NCI-H2196 (cell line): ENCODE measurements at regions not wholly inside any gene's neighbourhood (a gene's known extent, or its start where the extent isn't known, plus 50 kb on each side); places are given as distances from the start of the nearest gene placed in this dataset.

Source experiments
- DNase-seq: peaks from one replicate; lab custom pipeline; 2025; ENCODE audit not compliant: unreplicated experiment; lab: John Stamatoyannopoulos, UW

GRCh38 chr10:3417096-3417495, 244.5 kb upstream of the PITRM1 start:
- DNase-seq, result no peak

GRCh38 chr10:3415878-3416605, 243.5 kb upstream of the PITRM1 start:
- DNase-seq, result no peak

DNA sequence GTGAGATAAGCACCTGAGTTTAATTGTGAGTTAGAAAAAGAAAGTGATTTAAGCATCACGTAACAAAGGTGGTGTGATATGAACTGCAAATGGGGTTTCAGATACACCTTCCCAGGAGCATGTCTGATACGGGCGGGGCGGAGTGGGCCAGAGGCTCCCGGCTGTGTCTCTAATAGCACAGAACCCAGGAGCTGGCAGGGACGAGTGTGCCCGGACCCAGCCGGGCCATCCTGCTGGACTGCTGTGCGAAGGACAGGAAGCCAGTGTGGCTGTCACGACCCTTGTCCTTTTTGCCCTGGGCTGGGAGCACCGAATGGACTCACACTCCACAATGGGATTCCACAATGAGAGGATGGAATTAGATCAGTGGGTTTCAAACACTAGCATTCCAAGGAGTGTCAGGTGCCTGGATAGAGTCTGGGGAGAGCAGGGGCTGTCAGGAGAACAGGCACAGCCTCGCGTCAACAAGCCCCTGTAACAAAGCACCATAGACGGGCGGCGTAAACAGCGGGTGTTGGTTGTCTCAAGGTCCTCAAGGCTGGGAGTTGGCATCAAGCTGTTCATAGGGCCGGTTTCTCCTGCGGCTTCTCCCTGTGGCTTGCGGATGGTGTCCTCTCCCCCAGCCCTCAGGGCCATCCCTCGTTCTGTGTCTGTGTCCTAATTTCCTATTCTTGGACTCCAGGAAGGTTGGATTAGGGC, 242.6 kb upstream of the PITRM1 start:
- no peak for DNase-seq

- no peak for DNase-seq
These were observed 242.1 kb upstream of the PITRM1 start for GRCh38 chr10:3414667-3415023.

GRCh38 chr10:3413937-3414666, 241.5 kb upstream of the PITRM1 start:
- DNase-seq, result no peak

GRCh38 chr10:3412646-3413045, 240.1 kb upstream of the PITRM1 start:
- no peak for DNase-seq

DNA sequence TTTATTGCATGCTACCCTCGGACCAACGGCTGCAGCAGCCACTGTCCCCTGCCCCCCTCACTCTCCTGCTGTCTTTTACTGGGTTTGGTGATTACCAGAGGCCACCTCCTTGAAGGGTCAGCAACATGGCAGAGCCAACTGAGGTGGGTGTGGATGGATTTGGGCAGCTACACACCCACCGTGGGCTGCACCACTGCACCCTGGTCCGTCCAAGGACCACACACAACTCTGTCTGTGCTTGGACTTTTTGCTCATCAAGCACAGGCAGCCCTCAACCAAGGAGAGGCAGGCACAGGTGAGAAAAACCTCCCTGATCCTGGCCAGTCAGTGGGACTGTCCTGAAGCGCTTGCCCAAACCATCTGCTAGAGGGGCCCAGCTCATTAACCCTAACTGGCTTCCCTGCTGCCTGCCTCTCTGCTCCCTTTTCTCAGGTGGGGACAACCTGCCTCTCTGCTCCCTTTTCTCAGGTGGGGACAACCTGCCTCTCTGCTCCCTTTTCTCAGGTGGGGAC, 239.5 kb upstream of the PITRM1 start:
- no peak for DNase-seq

DNA sequence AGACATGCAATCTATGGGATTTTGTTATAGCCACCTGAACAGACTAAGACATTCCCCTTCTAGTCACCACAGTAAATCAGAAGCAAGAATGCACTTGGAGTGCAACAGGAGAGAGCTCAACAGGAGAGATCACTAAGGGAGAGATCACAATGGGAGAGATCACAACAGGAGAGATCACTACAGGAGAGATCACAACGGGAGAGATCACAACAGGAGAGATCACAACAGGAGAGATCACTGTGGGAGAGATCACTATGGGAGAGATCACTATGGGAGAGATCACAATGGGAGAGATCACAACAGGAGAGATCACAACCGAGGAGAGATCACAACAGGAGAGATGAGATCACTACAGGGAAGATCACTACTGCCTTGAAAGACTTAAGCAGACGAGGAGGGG, 238.5 kb upstream of the PITRM1 start:
- no peak for DNase-seq

GRCh38 chr10:3409928-3410327, 237.3 kb upstream of the PITRM1 start:
- no peak for DNase-seq

DNA sequence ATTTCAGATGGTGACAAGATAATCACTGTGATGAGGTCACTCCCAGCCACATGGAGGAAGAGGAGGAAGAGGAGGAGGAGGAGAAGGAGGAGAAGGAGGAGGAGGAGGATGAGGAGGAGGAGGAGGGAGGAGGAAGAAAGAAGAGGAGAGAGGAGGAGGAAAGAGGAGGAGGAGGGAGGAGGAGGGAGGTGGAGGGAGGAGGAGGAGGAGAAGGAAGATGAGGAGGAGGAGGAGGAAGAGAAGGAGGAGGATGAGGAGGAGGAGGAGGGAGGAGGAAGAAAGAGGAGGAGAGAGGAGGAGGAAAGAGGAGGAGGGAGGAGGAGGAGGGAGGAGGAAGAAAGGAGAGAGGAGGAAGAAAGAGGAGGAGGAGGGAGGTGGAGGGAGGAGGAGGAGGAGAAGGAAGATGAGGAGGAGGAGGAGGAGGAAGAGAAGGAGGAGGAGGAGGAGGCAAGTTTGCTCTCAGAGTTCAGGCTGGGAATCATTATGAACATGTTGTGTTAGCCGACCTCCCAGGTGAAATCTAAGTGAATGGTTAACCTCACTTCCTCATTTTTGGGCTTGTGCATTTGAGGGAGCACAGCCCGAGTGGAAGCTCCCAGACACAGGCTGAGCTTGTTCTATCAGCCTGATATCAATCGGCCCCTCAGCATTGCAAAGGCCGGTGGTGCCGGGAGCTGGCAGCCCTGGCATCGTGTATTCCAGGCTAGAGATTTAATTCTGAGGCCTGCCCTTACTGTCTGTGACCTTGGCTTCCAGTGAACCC, 236.2 kb upstream of the PITRM1 start:
- DNase-seq, result no peak

GRCh38 chr10:3407208-3407607, 234.6 kb upstream of the PITRM1 start:
- no peak for DNase-seq

DNA sequence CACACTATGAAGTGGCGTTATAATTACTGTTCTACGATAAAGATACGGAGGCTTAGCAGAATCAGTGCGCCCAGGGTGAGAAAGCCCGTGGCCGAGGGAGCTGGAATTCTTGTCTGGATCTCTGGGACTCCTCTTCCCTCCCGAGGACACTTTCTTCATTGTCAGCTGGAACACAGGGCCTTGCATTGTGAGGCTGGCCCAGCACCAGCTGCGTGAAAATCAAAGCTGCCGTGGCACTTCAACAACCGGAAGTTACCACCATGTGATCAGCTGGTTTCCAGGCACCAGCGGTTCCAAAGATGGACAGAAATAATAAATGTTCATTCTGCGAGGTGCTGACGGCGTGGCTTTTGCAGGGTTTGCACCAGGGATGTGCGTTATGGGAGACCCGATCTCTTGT, 234.0 kb upstream of the PITRM1 start:
- DNase-seq, result no peak

- no peak for DNase-seq
These were observed 231.8 kb upstream of the PITRM1 start for GRCh38 chr10:3404381-3404780.

GRCh38 chr10:3402187-3402751, 229.7 kb upstream of the PITRM1 start:
- DNase-seq, result no peak

GRCh38 chr10:3401491-3401938, 228.9 kb upstream of the PITRM1 start:
- DNase-seq, result no peak

DNA sequence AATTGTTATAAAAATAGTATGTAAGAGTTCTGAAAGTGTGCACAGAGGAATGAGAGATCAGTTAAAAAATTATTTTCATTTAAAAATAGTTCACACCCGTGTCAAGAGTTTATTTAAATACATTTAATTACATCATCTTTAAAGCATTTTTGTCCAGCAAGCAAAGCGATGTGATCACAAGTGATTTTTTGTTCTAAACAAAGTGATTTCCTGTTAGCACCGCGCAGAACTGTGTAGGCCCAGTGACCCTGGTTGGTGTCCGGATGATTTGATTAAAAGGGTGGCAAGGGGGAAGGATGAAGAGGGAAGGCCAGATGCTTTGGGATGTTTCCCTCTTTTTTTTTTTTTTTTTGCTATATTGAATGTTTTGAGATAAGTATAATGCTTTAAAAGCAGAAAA, 227.8 kb upstream of the PITRM1 start:
- DNase-seq, result no peak

- DNase-seq, result no peak
These were observed 227.2 kb upstream of the PITRM1 start for GRCh38 chr10:3399756-3400155.

GRCh38 chr10:3398825-3399646, 226.5 kb upstream of the PITRM1 start:
- no peak for DNase-seq

DNA sequence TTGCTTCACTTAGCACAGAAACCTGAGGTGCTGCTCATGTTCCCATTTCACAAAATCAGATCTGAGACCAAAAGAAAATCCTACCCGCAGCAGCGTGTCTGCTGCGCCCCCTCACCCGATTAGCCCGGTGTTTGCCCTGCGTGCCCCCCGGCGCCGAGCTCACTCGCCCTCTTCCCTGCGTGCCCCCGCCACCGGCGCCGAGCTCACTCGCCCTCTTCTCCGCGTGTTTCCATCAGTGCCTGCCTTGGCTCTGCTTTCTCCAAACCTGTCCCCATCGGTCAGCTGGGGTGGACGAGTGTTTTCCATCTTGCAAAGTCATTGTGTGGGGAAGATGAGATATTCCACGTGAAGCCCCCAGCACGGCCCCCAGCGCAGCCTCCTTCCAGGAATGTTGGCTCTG, 225.3 kb upstream of the PITRM1 start:
- no peak for DNase-seq

GRCh38 chr10:3397231-3397630, 224.6 kb upstream of the PITRM1 start:
- no peak for DNase-seq
